HepG2 (cell line): ENCODE measurements at regions not wholly inside any gene's neighbourhood (a gene's known extent, or its start where the extent isn't known, plus 50 kb on each side); places are given as distances from the start of the nearest gene placed in this dataset.

Experiments
- ATAC-seq: fragments of 200-7000 bp; cut with Tn5 transposase; 3 replicates; pipeline ENCODE4 v1.9.1; 2020; ENCODE audit warnings: mild to moderate bottlenecking, moderate library complexity
- BruUV-seq: library from RNA; stranded (reverse); fragments of 400-500 nt; replicated peaks from 2 replicates; lab custom pipeline; 2021; lab: Mats Ljungman, UMichigan
- CTCF ChIA-PET: fragments of 300-600 bp; formaldehyde crosslinking; extraction: SDS; loops from one replicate; lab custom pipeline; 2021; ENCODE audit warnings: low total read pairs, inconsistent platforms, low intra/inter-chr PET ratio; lab: Yijun Ruan, JAX
- POLR2A ChIA-PET: fragments of 350-600 bp; sonication (Branson Sonifier 250); formaldehyde crosslinking; loops from one replicate; lab custom pipeline; 2020; ENCODE audit warnings: antibody characterized with exemption, inconsistent platforms; lab: Yijun Ruan, JAX
- DNase-seq: peaks from one replicate; pipeline ENCODE4 v3.0.0-alpha.2; 2015; ENCODE audit warnings: low spot score
- FAIRE-seq: peaks from 3 replicates; lab custom pipeline; 2011; peaks lifted over from hg19 to GRCh38; lab: Jason Lieb, UNC
- H2AFZ ChIP-seq: one replicate; pipeline ENCODE4 v1.6.1; 2011; ENCODE audit warnings: low read length, inconsistent platforms
- H3K27ac ChIP-seq: fragments of 300-600 bp; 3 replicates; pipeline ENCODE4 v1.8.0; 2011; ENCODE audit warnings: mixed run types, mild to moderate bottlenecking, mixed read lengths, low read length, inconsistent platforms; ENCODE audit not compliant: insufficient read depth; ENCODE audit errors: extremely low read length
- H3K27me3 ChIP-seq, 2 experiments: fragments of 200-600 bp in 1 of 2; 2 replicates in 1 of 2; 3 replicates in 1 of 2; pipeline versions ENCODE4 v1.6.0 to v1.8.0; 2011; ENCODE audit warnings: low read length in 2 of 2, mild to moderate bottlenecking in 2 of 2, moderate library complexity in 2 of 2, inconsistent platforms in 1 of 2; ENCODE audit not compliant: insufficient read depth in 2 of 2, control insufficient read depth in 1 of 2
- H3K36me3 ChIP-seq, 2 experiments: fragments of 200-600 bp in 1 of 2; replicated peaks in 1 of 2; 2 replicates in 1 of 2; 3 replicates in 1 of 2; pipeline versions ENCODE4 v1.5.1 to v1.8.0; 2011; ENCODE audit warnings: low read length in 2 of 2, inconsistent platforms in 1 of 2; ENCODE audit not compliant: insufficient read depth in 2 of 2, control insufficient read depth in 1 of 2
- H3K4me1 ChIP-seq: 2 replicates; pipeline ENCODE4 v1.5.1; 2012; ENCODE audit warnings: low read length, inconsistent platforms; ENCODE audit not compliant: insufficient read depth
- H3K4me2 ChIP-seq: 2 replicates; pipeline ENCODE4 v1.6.0; 2011; ENCODE audit warnings: low read depth, low read length, inconsistent platforms
- H3K4me3 ChIP-seq, 3 experiments: fragments of 200-600 bp in 1 of 3; sonication (generic), shearing (Covaris generic) in 1 of 3; replicated peaks in 1 of 3; 2 replicates each; pipeline ENCODE4 v1.5.1; 2011 to 2016; ENCODE audit warnings: low read length in 3 of 3, inconsistent platforms in 2 of 3, low read depth in 2 of 3, mild to moderate bottlenecking in 2 of 3, control low read depth in 1 of 3, mixed read lengths in 1 of 3; ENCODE audit not compliant: insufficient read depth in 1 of 3
- H3K79me2 ChIP-seq: one replicate; pipeline ENCODE4 v1.6.1; 2011; ENCODE audit warnings: low read length, inconsistent platforms; ENCODE audit not compliant: insufficient read depth
- H3K9ac ChIP-seq: 2 replicates; pipeline ENCODE4 v1.6.0; 2011; ENCODE audit warnings: mild to moderate bottlenecking, low read depth, low read length, inconsistent platforms; ENCODE audit not compliant: insufficient read depth
- H3K9me3 ChIP-seq: 2 replicates; pipeline ENCODE4 v1.5.1; 2012; ENCODE audit warnings: mild to moderate bottlenecking, low read length
- H4K20me1 ChIP-seq: 2 replicates; pipeline ENCODE4 v1.6.0; 2011; ENCODE audit warnings: inconsistent platforms, mild to moderate bottlenecking, low read length, moderate library complexity; ENCODE audit not compliant: insufficient read depth
- FOXK2 ChIP-seq: fragments of 450-650 bp; IDR thresholded peaks from 2 replicates; pipeline ENCODE4 v1.6.1; 2016
- ISL2 ChIP-seq: sonication (generic); formaldehyde crosslinking; IDR thresholded peaks from 2 replicates; pipeline ENCODE4 v1.5.0; 2020; ENCODE audit warnings: missing genetic modification reagents
- POLR2G ChIP-seq: fragments of 200-400 bp; formaldehyde crosslinking; IDR thresholded peaks from 2 replicates; pipeline ENCODE4 v1.6.1; 2018; ENCODE audit warnings: mild to moderate bottlenecking, low read depth, low read length, moderate library complexity
- SIX4 ChIP-seq: sonication (generic); formaldehyde crosslinking; IDR thresholded peaks from 2 replicates; pipeline ENCODE4 v1.4.0; 2020; ENCODE audit warnings: missing genetic modification reagents
- SSRP1 ChIP-seq: IDR thresholded peaks from 2 replicates; pipeline ENCODE4 v1.6.1; 2016; ENCODE audit warnings: control low read depth
- ZNF253 ChIP-seq: sonication (generic); formaldehyde crosslinking; IDR thresholded peaks from 2 replicates; pipeline ENCODE4 v1.8.0; 2022; ENCODE audit warnings: mild to moderate bottlenecking, missing genetic modification reagents, borderline replicate concordance
- ZNF879 ChIP-seq: sonication (generic); formaldehyde crosslinking; IDR thresholded peaks from 2 replicates; pipeline ENCODE4 v1.8.1; 2023; ENCODE audit warnings: missing genetic modification reagents
- ZNF891 ChIP-seq: sonication (generic); formaldehyde crosslinking; IDR thresholded peaks from 2 replicates; pipeline ENCODE4 v1.5.0; 2020; ENCODE audit warnings: mild to moderate bottlenecking, missing genetic modification reagents
- ZSCAN20 ChIP-seq: sonication (generic); formaldehyde crosslinking; IDR thresholded peaks from 2 replicates; pipeline ENCODE4 v1.4.0; 2020; ENCODE audit warnings: missing genetic modification reagents, mild to moderate bottlenecking, borderline replicate concordance
- WGBS: methylation state at CpG from one replicate; pipeline ENCODE4 v1.1.6; 2017; ENCODE audit warnings: low lambda C conversion rate; 5-methylcytosine and 5-hydroxymethylcytosine counted together
- in situ Hi-C: cut with HindIII; loops from 2 replicates; pipeline ENCODE4 v1.10.0; 2017; ENCODE audit warnings: low pct_unique_long_range_greater_than_20kb; ENCODE audit not compliant: extremely low pct_ligation_motif_present
- intact Hi-C: fragments of 100-400 bp; cut with micrococcal nuclease; formaldehyde crosslinking; loops from one replicate; pipeline ENCODE4 v1.10.0; 2022; ENCODE audit not compliant: unreplicated experiment
- TF ChIP-seq, protein P1 (sequence below): sonication (generic); formaldehyde crosslinking; IDR thresholded peaks from 2 replicates; pipeline ENCODE4 v1.8.1; 2023; ENCODE audit warnings: missing genetic modification reagents, mild to moderate bottlenecking, borderline replicate concordance
- TF ChIP-seq, protein P2 (sequence below): IDR thresholded peaks from 2 replicates; pipeline ENCODE4 v1.6.1; 2012; ENCODE audit warnings: inconsistent platforms
- TF ChIP-seq, protein P3 (sequence below): sonication (generic); formaldehyde crosslinking; IDR thresholded peaks from 2 replicates; pipeline ENCODE4 v1.8.0; 2022; ENCODE audit warnings: mild to moderate bottlenecking, missing genetic modification reagents; ENCODE audit not compliant: insufficient replicate concordance

DNA sequence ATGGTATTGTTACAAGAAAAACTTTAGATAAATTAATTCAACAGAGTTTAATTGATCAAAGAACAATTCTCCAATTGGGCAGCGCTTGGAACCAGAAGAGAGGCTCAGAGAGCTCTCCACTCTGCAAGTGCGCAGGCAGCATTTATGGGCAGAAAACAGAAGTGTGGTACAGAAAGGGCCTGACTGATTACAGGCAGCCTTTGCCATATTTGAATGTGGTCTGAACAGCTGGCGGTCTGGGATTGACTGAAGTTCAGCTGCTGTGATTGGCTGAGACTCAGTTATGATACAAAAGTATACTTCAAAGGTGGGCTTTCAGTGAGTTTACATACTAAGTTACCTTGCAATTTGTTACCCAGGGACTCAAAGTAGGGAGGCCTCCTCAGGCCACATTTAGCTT is 301.3 kb upstream of the ID2 start:
- Histone ChIP-seq H3K36me3 (no peaks in the 10 kb centered on the region), H3K4me1 (peaks cover 30% of the 10 kb centered on the region), H3K4me3 (no peak overlapping the region), H4K20me1 (no peaks in the 10 kb centered on the region), H3K9ac (no peak overlapping the region), H2AFZ (no peak overlapping the region), H3K79me2 (no peaks in the 10 kb centered on the region), H3K4me2 (no peak overlapping the region), H3K9me3 (no peaks in the 10 kb centered on the region), H3K27me3 (peaks cover 0 to 16% of the 10 kb centered on the region in 2 experiments; a peak in 3 of 5 replicates), H3K27ac (no peak overlapping the region)
- WGBS = 57% methylated on average over 3 of the region's 3 CpGs
- DNase-seq (no peak), FAIRE-seq (no peak), ATAC-seq (no peak)
- TF ChIP-seq FOXK2 (no peak), ZNF891 (CRISPR knock-in tag) (no peak), POLR2G (no peak), ZNF253 (CRISPR knock-in tag) (no peak), SSRP1 (no peak), ISL2 (CRISPR knock-in tag) (no peak), SIX4 (CRISPR knock-in tag) (no peak), ZNF879 (CRISPR knock-in tag) (no peak), ZSCAN20 (CRISPR knock-in tag) (no peak)
- TF ChIP-seq, protein P1, sequence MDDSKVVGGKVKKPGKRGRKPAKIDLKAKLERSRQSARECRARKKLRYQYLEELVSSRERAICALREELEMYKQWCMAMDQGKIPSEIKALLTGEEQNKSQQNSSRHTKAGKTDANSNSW (CRISPR knock-in tag) = no peak
- TF ChIP-seq, protein P2, sequence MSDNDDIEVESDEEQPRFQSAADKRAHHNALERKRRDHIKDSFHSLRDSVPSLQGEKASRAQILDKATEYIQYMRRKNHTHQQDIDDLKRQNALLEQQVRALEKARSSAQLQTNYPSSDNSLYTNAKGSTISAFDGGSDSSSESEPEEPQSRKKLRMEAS = no peak
- TF ChIP-seq, protein P3, sequence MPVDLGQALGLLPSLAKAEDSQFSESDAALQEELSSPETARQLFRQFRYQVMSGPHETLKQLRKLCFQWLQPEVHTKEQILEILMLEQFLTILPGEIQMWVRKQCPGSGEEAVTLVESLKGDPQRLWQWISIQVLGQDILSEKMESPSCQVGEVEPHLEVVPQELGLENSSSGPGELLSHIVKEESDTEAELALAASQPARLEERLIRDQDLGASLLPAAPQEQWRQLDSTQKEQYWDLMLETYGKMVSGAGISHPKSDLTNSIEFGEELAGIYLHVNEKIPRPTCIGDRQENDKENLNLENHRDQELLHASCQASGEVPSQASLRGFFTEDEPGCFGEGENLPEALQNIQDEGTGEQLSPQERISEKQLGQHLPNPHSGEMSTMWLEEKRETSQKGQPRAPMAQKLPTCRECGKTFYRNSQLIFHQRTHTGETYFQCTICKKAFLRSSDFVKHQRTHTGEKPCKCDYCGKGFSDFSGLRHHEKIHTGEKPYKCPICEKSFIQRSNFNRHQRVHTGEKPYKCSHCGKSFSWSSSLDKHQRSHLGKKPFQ (CRISPR knock-in tag) = no peak
- ChIA-PET POLR2A (no interaction called here), CTCF (no interaction called here)
- no TSS peak for BruUV-seq
- intact Hi-C loops = no loop called here
- in situ Hi-C loops = no loop called here
